Neural cell (in vitro differentiated cells): ENCODE measurements at regions not wholly inside any gene's neighbourhood (a gene's known extent, or its start where the extent isn't known, plus 50 kb on each side); places are given as distances from the start of the nearest gene placed in this dataset.

ENCODE experiments used
- EP300 ChIP-seq: fragments of 450-650 bp; conservative IDR thresholded peaks from 2 replicates; pipeline ENCODE4 v1.6.1; 2014; ENCODE audit warnings: antibody characterized with exemption, mild to moderate bottlenecking, moderate library complexity; ENCODE audit not compliant: poor library complexity, severe bottlenecking
- EZH2 ChIP-seq: fragments of 200-600, 300-800 bp; shearing (Covaris generic), sonication (generic); IDR thresholded peaks from 2 replicates; pipeline ENCODE4 v1.6.1; 2014; ENCODE audit warnings: antibody characterized with exemption, low read length, borderline replicate concordance, mild to moderate bottlenecking; ENCODE audit not compliant: insufficient read depth, poor library complexity, severe bottlenecking
- MXI1 ChIP-seq: fragments of 450-650 bp; conservative IDR thresholded peaks from 2 replicates; pipeline ENCODE4 v1.6.1; 2014; ENCODE audit warnings: antibody characterized with exemption, mild to moderate bottlenecking; ENCODE audit not compliant: poor library complexity, severe bottlenecking
- POLR2AphosphoS5 ChIP-seq: IDR thresholded peaks from 2 replicates; pipeline ENCODE4 v1.6.1; 2012
- RAD21 ChIP-seq: fragments of 450-650 bp; conservative IDR thresholded peaks from 2 replicates; pipeline ENCODE4 v1.6.1; 2014; ENCODE audit warnings: antibody characterized with exemption, mild to moderate bottlenecking, moderate library complexity
- SMC3 ChIP-seq: fragments of 450-650 bp; conservative IDR thresholded peaks from 2 replicates; pipeline ENCODE4 v1.6.1; 2014; ENCODE audit warnings: antibody characterized with exemption, mild to moderate bottlenecking, moderate library complexity; ENCODE audit not compliant: poor library complexity
- TAF1 ChIP-seq: IDR thresholded peaks from 2 replicates; pipeline ENCODE4 v1.6.1; 2012; ENCODE audit warnings: low read depth
- TF ChIP-seq, protein P1 (sequence below): fragments of 450-650 bp; IDR thresholded peaks from 2 replicates; pipeline ENCODE4 v1.5.1; 2014; ENCODE audit warnings: antibody characterized with exemption, mild to moderate bottlenecking, moderate library complexity; ENCODE audit not compliant: poor library complexity, severe bottlenecking
- TF ChIP-seq, protein P2 (sequence below): IDR thresholded peaks from 2 replicates; pipeline ENCODE4 v1.6.1; 2012; ENCODE audit warnings: borderline replicate concordance

DNA sequence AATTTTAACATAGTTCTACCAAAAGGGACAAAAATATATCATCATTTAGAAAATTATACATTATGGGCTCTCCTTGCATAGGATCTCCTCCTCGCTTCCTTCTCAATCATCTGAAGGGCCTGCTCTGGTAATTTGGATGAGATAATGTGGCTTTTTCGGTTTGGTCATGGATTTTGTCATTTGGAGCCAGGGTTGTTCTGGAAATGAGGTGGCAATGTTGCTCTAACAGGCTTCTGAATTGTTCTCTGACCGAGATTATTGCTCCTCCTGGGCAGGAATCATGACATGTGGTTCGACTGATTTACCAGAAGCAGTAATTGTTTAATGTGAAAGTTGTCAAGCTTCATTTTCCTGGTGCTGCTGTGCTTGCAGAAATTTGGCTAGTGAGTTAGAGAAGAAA is 194.7 kb upstream of the ERBB4 start:
- no peak for TF ChIP-seq TAF1
- TF ChIP-seq, protein P1, sequence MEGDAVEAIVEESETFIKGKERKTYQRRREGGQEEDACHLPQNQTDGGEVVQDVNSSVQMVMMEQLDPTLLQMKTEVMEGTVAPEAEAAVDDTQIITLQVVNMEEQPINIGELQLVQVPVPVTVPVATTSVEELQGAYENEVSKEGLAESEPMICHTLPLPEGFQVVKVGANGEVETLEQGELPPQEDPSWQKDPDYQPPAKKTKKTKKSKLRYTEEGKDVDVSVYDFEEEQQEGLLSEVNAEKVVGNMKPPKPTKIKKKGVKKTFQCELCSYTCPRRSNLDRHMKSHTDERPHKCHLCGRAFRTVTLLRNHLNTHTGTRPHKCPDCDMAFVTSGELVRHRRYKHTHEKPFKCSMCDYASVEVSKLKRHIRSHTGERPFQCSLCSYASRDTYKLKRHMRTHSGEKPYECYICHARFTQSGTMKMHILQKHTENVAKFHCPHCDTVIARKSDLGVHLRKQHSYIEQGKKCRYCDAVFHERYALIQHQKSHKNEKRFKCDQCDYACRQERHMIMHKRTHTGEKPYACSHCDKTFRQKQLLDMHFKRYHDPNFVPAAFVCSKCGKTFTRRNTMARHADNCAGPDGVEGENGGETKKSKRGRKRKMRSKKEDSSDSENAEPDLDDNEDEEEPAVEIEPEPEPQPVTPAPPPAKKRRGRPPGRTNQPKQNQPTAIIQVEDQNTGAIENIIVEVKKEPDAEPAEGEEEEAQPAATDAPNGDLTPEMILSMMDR: no peak
- TF ChIP-seq EZH2: no peak
- TF ChIP-seq, protein P2, sequence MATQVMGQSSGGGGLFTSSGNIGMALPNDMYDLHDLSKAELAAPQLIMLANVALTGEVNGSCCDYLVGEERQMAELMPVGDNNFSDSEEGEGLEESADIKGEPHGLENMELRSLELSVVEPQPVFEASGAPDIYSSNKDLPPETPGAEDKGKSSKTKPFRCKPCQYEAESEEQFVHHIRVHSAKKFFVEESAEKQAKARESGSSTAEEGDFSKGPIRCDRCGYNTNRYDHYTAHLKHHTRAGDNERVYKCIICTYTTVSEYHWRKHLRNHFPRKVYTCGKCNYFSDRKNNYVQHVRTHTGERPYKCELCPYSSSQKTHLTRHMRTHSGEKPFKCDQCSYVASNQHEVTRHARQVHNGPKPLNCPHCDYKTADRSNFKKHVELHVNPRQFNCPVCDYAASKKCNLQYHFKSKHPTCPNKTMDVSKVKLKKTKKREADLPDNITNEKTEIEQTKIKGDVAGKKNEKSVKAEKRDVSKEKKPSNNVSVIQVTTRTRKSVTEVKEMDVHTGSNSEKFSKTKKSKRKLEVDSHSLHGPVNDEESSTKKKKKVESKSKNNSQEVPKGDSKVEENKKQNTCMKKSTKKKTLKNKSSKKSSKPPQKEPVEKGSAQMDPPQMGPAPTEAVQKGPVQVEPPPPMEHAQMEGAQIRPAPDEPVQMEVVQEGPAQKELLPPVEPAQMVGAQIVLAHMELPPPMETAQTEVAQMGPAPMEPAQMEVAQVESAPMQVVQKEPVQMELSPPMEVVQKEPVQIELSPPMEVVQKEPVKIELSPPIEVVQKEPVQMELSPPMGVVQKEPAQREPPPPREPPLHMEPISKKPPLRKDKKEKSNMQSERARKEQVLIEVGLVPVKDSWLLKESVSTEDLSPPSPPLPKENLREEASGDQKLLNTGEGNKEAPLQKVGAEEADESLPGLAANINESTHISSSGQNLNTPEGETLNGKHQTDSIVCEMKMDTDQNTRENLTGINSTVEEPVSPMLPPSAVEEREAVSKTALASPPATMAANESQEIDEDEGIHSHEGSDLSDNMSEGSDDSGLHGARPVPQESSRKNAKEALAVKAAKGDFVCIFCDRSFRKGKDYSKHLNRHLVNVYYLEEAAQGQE: no peak
- TF ChIP-seq POLR2AphosphoS5: no peak
- no peak for TF ChIP-seq RAD21
- TF ChIP-seq EP300: no peak
- no peak for TF ChIP-seq SMC3
- TF ChIP-seq MXI1: no peak
